ENCODE measurements at regions not wholly inside any gene's neighbourhood (a gene's known extent, or its start where the extent isn't known, plus 50 kb on each side); places are given as distances from the start of the nearest gene placed in this dataset.

GRCh38 chr6:43985329-43985728 is 141.9 kb downstream of the MRPL14 start:
- no peak overlapping the region for H3K27ac ChIP-seq (ENCODE audit: low read depth in 1 of 2, low read length in 2 of 2)
- no CpG with 5 or more reads among the region's 2 CpGs for WGBS (ENCODE audit: insufficient coverage)
- no peak overlapping the region for H3K27ac Mint-ChIP-seq
- H3K4me1 ChIP-seq (ENCODE audit: control insufficient read depth in 1 of 2, insufficient read depth in 2 of 2, low read length in 2 of 2) = no peaks in the 10 kb centered on the region
- no peak overlapping the region for H3K4me3 ChIP-seq (replicated peaks in 1 of 3; ENCODE audit: low read depth in 2 of 3, low read length in 3 of 3)
- H3K27me3 Mint-ChIP-seq (ENCODE audit: low read depth in 3 of 3) = peaks cover 7 to 19% (median 9%) of the 10 kb centered on the region in 3 donors
- no peak overlapping the region for H3K4me2 ChIP-seq (replicated peaks; ENCODE audit: extremely low read depth, low read length, poor library complexity, severe bottlenecking)
- TF ChIP-seq CTCF (IDR thresholded peaks at IDR 0.05) = no peak
- no peaks in the 10 kb centered on the region for H3K9me3 ChIP-seq (replicated peaks in 1 of 2; ENCODE audit: control insufficient read depth in 1 of 2, insufficient read depth in 1 of 2, low read length in 2 of 2)
- no peaks in the 10 kb centered on the region for H3K27me3 ChIP-seq (ENCODE audit: control insufficient read depth in 2 of 2, insufficient read depth in 2 of 2, low read length in 2 of 2)
- no peak overlapping the region for H3K4me3 Mint-ChIP-seq
- DNase-seq = no peak
- no peaks in the 10 kb centered on the region for H3K9me3 Mint-ChIP-seq
- H4K20me1 ChIP-seq (ENCODE audit: insufficient read depth, low read length) = no peaks in the 10 kb centered on the region
- H3K4me1 Mint-ChIP-seq = no peaks in the 10 kb centered on the region
- intact Hi-C loops (cut with micrococcal nuclease) = no loop called here
- H3K79me2 ChIP-seq (ENCODE audit: insufficient read depth, low read length) = no peaks in the 10 kb centered on the region
- H2AFZ ChIP-seq (ENCODE audit: insufficient read depth, low read depth, low read length, poor library complexity, severe bottlenecking) = no peak overlapping the region
- H3K36me3 Mint-ChIP-seq = no peaks in the 10 kb centered on the region
- H3K36me3 ChIP-seq (replicated peaks in 1 of 2; ENCODE audit: control insufficient read depth in 1 of 2, insufficient read depth in 2 of 2, low read length in 2 of 2) = no peaks in the 10 kb centered on the region
- H3K9ac ChIP-seq (ENCODE audit: insufficient read depth, low read length, poor library complexity, severe bottlenecking) = no peak overlapping the region

GRCh38 chr6:43984442-43985321 is 142.6 kb downstream of the MRPL14 start:
- no peaks in the 10 kb centered on the region for H4K20me1 ChIP-seq (ENCODE audit: insufficient read depth, low read length)
- 96% methylated on average over 12 of the region's 16 CpGs for WGBS (ENCODE audit: insufficient coverage)
- no peaks in the 10 kb centered on the region for H3K36me3 ChIP-seq (replicated peaks in 1 of 2; ENCODE audit: control insufficient read depth in 1 of 2, insufficient read depth in 2 of 2, low read length in 2 of 2)
- no peak overlapping the region for H3K9ac ChIP-seq (ENCODE audit: insufficient read depth, low read length, poor library complexity, severe bottlenecking)
- H3K9me3 Mint-ChIP-seq = no peaks in the 10 kb centered on the region
- H3K27me3 ChIP-seq (ENCODE audit: control insufficient read depth in 2 of 2, insufficient read depth in 2 of 2, low read length in 2 of 2) = no peaks in the 10 kb centered on the region
- H3K27me3 Mint-ChIP-seq (ENCODE audit: low read depth in 3 of 3) = peaks cover 9 to 19% (median 9%) of the 10 kb centered on the region in 3 donors
- TF ChIP-seq CTCF (IDR thresholded peaks at IDR 0.05) = no peak
- no peak for DNase-seq
- H2AFZ ChIP-seq (ENCODE audit: insufficient read depth, low read depth, low read length, poor library complexity, severe bottlenecking) = no peak overlapping the region
- H3K4me3 ChIP-seq (replicated peaks in 1 of 3; ENCODE audit: low read depth in 2 of 3, low read length in 3 of 3) = no peak overlapping the region
- no peak overlapping the region for H3K4me3 Mint-ChIP-seq
- H3K27ac ChIP-seq (ENCODE audit: low read depth in 1 of 2, low read length in 2 of 2) = no peak overlapping the region
- H3K36me3 Mint-ChIP-seq = no peaks in the 10 kb centered on the region
- H3K9me3 ChIP-seq (replicated peaks in 1 of 2; ENCODE audit: control insufficient read depth in 1 of 2, insufficient read depth in 1 of 2, low read length in 2 of 2) = no peaks in the 10 kb centered on the region
- H3K4me1 Mint-ChIP-seq = no peaks in the 10 kb centered on the region
- H3K4me2 ChIP-seq (replicated peaks; ENCODE audit: extremely low read depth, low read length, poor library complexity, severe bottlenecking) = no peak overlapping the region
- intact Hi-C loops (cut with micrococcal nuclease) = no loop called here
- H3K27ac Mint-ChIP-seq = peak overlapping the region in 1 of 7 donors; percentile 35
- no peaks in the 10 kb centered on the region for H3K79me2 ChIP-seq (ENCODE audit: insufficient read depth, low read length)
- no peaks in the 10 kb centered on the region for H3K4me1 ChIP-seq (ENCODE audit: control insufficient read depth in 1 of 2, insufficient read depth in 2 of 2, low read length in 2 of 2)

Data from CD14-positive monocyte (primary cell).